Right atrium auricular region (tissue), 2 donors: ENCODE measurements at regions not wholly inside any gene's neighbourhood (a gene's known extent, or its start where the extent isn't known, plus 50 kb on each side); places are given as distances from the start of the nearest gene placed in this dataset.
A peak's percentile ranks its signal among the peaks of the same experiment; 100 is the strongest.

Source experiments
- DNase-seq: peaks from one replicate; pipeline ENCODE4 v3.0.0-alpha.2; 2019; ENCODE audit warnings: low spot score
- H3K27ac ChIP-seq, 2 donors: fragments of 200-600 bp; sonication (generic); 1 replicate in 1 of 2; 2 replicates in 1 of 2; pipeline ENCODE4 v1.5.1; 2016 to 2019
- H3K27me3 ChIP-seq, 2 donors: fragments of 200-600 bp; sonication (generic); one replicate each; pipeline versions ENCODE4 v1.5.1 to v1.6.0; 2017 to 2019
- H3K36me3 ChIP-seq: fragments of 200-600 bp; sonication (generic); one replicate; pipeline ENCODE4 v1.5.1; 2016
- H3K4me1 ChIP-seq, 2 donors: fragments of 200-600 bp; sonication (generic); one replicate each; pipeline versions ENCODE4 v1.5.1 to v1.6.0; 2017 to 2019
- H3K4me3 ChIP-seq, 2 donors: fragments of 200-600 bp; sonication (generic); 1 replicate in 1 of 2; 2 replicates in 1 of 2; pipeline ENCODE4 v1.5.1; 2017 to 2019; ENCODE audit warnings: mild to moderate bottlenecking in 1 of 2, moderate library complexity in 1 of 2
- H3K9me3 ChIP-seq, 2 donors: fragments of 200-600 bp; sonication (generic); one replicate each; pipeline ENCODE4 v1.5.1; 2019
- CTCF ChIP-seq, 2 donors: fragments of 200-600 bp; sonication (generic); IDR thresholded peaks; one replicate each; pipeline ENCODE4 v1.5.1; 2019; ENCODE audit warnings: antibody characterized with exemption in 2 of 2

- no peaks in the 10 kb centered on the region for H3K27me3 ChIP-seq
- H3K4me1 ChIP-seq = no peaks in the 10 kb centered on the region
- H3K27ac ChIP-seq = no peak overlapping the region
Measured at GRCh38 chrX:33415459-33415858, 204.1 kb upstream of the DMD start.

DNA sequence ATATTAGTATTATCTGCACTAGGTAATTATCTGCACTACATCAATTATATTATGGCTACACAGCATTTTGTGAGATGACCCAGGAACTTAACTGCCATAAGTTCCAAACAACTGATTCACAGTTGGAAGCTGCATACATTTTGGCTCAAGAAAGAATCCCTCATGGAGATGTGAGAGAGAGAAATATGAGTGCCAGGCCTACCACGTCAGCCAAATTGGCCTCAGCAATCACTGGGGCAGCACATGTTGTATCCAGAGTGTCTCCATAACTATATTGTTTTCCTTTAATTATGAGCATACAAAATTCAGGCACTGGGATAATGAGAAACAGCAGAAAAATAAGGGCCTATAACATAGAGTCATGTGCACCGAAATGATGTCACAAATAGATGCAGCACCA lies 174.2 kb upstream of the DMD start:
- DNase-seq = no peak
- Histone ChIP-seq H3K27me3 (no peaks in the 10 kb centered on the region), H3K4me3 (no peak overlapping the region), H3K36me3 (no peaks in the 10 kb centered on the region), H3K9me3 (no peaks in the 10 kb centered on the region), H3K27ac (no peak overlapping the region), H3K4me1 (no peaks in the 10 kb centered on the region)
- no peak for TF ChIP-seq CTCF (IDR thresholded peaks at IDR 0.05)

More at GRCh38 chrX:33415459-33415858, 204.1 kb upstream of the DMD start:
- no peak for TF ChIP-seq CTCF (IDR thresholded peaks at IDR 0.05)
- Histone ChIP-seq H3K36me3 (no peaks in the 10 kb centered on the region), H3K9me3 (peaks cover 0 to 13% of the 10 kb centered on the region in 2 donors), H3K4me3 (no peak overlapping the region)
- no peak for DNase-seq

DNA sequence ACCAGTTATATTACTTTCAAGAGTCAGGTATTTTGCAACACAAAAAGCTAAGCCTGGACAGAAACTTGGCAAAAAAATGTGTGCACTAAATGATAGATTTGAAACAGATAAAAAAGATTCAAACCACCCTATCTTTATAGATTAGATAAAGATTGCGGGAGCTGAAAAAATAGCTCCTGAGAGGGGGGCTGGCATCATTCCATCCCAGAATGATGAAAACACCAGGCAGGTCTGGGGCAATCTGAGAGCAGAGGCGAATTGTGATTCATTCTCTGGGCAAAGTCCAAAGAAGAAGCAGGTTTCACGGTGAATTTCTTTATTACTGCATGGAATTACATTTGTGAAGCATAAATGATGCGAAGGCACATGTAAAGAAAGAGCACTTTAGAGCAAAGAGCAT lies 168.5 kb upstream of the DMD start:
- Histone ChIP-seq H3K9me3 (no peaks in the 10 kb centered on the region), H3K4me1 (no peaks in the 10 kb centered on the region), H3K4me3 (no peak overlapping the region), H3K27ac (no peak overlapping the region), H3K36me3 (no peaks in the 10 kb centered on the region), H3K27me3 (no peaks in the 10 kb centered on the region)
- no peak for TF ChIP-seq CTCF (IDR thresholded peaks at IDR 0.05)
- DNase-seq = no peak

DNA sequence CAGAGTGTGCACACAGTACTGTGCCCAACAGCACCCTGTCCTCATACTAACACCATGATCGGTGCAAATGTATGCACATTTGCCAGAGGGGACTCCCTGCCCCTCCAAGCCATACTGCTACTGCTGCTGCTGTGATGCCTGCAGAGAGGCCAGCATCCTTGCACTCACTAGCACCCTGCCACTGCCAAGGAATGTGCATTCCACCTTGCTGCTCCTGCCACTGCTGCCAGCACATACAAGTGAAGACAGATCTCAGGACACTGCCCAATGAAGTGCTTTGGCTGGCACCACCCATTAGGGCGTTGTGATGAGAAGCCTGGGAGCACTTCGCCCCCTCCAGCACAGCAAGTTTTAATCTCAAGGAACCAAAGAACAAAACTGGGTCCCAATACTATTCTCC lies 146.3 kb upstream of the DMD start:
- TF ChIP-seq CTCF (IDR thresholded peaks at IDR 0.05) = no peak
- no peaks in the 10 kb centered on the region for H3K36me3 ChIP-seq
- DNase-seq = no peak

DNA sequence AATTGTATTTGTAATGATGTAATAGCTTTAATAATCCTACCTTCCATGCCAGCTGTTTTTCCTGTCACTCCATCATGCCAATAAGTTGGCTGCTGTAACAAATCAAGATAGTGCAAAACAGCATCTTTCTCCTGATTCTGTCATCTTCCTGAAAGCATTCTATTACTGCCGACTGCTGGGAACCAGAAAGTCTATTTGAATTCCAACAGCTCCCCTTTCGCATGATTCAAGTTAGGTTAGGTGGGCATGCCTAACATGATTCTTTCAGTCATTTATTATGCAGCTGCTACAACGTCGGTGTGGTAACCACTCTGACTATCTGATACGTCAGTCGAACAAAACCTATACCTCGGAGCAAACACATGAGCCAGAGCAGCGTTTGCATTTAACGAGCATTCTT lies 127.9 kb upstream of the DMD start:
- TF ChIP-seq CTCF (IDR thresholded peaks at IDR 0.05) = peak in 1 of 2 donors; percentile 19
- no peaks in the 10 kb centered on the region for H3K4me1 ChIP-seq
- no peaks in the 10 kb centered on the region for H3K9me3 ChIP-seq
- no peak for DNase-seq
- no peaks in the 10 kb centered on the region for H3K27me3 ChIP-seq
- no peak overlapping the region for H3K27ac ChIP-seq
- peak overlapping the region in 1 of 2 donors; percentile 25 for H3K4me3 ChIP-seq
- H3K36me3 ChIP-seq = no peaks in the 10 kb centered on the region

More for the DNA sequence above, 146.3 kb upstream of the DMD start:
- H3K4me1 ChIP-seq = no peaks in the 10 kb centered on the region
- peaks cover 0 to 8% of the 10 kb centered on the region in 2 donors for H3K9me3 ChIP-seq
- no peaks in the 10 kb centered on the region for H3K27me3 ChIP-seq
- no peak overlapping the region for H3K27ac ChIP-seq
- H3K4me3 ChIP-seq = no peak overlapping the region

GRCh38 chrX:33336783-33337182 lies 125.4 kb upstream of the DMD start:
- no peak for DNase-seq
- no peak overlapping the region for H3K27ac ChIP-seq
- H3K4me1 ChIP-seq = no peaks in the 10 kb centered on the region
- no peaks in the 10 kb centered on the region for H3K36me3 ChIP-seq
- no peaks in the 10 kb centered on the region for H3K9me3 ChIP-seq
- no peaks in the 10 kb centered on the region for H3K27me3 ChIP-seq
- peak; percentile 29 to 59 for TF ChIP-seq CTCF (IDR thresholded peaks at IDR 0.05)
- H3K4me3 ChIP-seq = no peak overlapping the region
